Smooth muscle cell (in vitro differentiated cells): ENCODE measurements at regions not wholly inside any gene's neighbourhood (a gene's known extent, or its start where the extent isn't known, plus 50 kb on each side); places are given as distances from the start of the nearest gene placed in this dataset.

Source experiments
- DNase-seq: peaks from one replicate; lab custom pipeline; 2025; ENCODE audit not compliant: unreplicated experiment; lab: John Stamatoyannopoulos, UW
- H2AFZ ChIP-seq: fragments of 200-600 bp; sonication (generic); 2 replicates; pipeline ENCODE4 v1.6.0; 2016; ENCODE audit warnings: antibody characterized with exemption, low read depth, mild to moderate bottlenecking
- H3F3A ChIP-seq: fragments of 200-600 bp; sonication (generic); 2 replicates; pipeline ENCODE4 v1.6.0; 2017; ENCODE audit warnings: antibody characterized with exemption, low read depth
- H3K27ac ChIP-seq: fragments of 200-600 bp; sonication (generic); 2 replicates; pipeline ENCODE4 v1.5.1; 2016; ENCODE audit warnings: low read depth, mild to moderate bottlenecking
- H3K27me3 ChIP-seq: fragments of 200-600 bp; sonication (generic); 2 replicates; pipeline ENCODE4 v1.6.1; 2016; ENCODE audit warnings: low read depth, mild to moderate bottlenecking
- H3K36me3 ChIP-seq: fragments of 200-600 bp; sonication (generic); 2 replicates; pipeline ENCODE4 v1.5.1; 2016; ENCODE audit warnings: low read depth
- H3K4me1 ChIP-seq: fragments of 200-600 bp; sonication (generic); 2 replicates; pipeline ENCODE4 v1.5.1; 2016; ENCODE audit warnings: low read depth
- H3K4me2 ChIP-seq: fragments of 200-600 bp; sonication (generic); 2 replicates; pipeline ENCODE4 v1.6.0; 2016; ENCODE audit warnings: mild to moderate bottlenecking
- H3K4me3 ChIP-seq: fragments of 200-600 bp; sonication (generic); 2 replicates; pipeline ENCODE4 v1.5.1; 2016; ENCODE audit warnings: mild to moderate bottlenecking
- H3K79me2 ChIP-seq: fragments of 200-600 bp; sonication (generic); 2 replicates; pipeline ENCODE4 v1.6.0; 2016; ENCODE audit warnings: low read depth, mild to moderate bottlenecking
- H3K9ac ChIP-seq: fragments of 200-600 bp; sonication (generic); 2 replicates; pipeline ENCODE4 v1.6.0; 2016; ENCODE audit warnings: low read depth
- H3K9me3 ChIP-seq: fragments of 200-600 bp; sonication (generic); replicated peaks from 2 replicates; pipeline ENCODE4 v1.5.1; 2016; ENCODE audit warnings: low read depth
- H4K20me1 ChIP-seq: fragments of 200-600 bp; sonication (generic); 2 replicates; pipeline ENCODE4 v1.6.0; 2016; ENCODE audit warnings: low read depth
- CTCF ChIP-seq: fragments of 200-600 bp; sonication (generic); IDR thresholded peaks from 2 replicates; pipeline ENCODE4 v1.5.1; 2017; ENCODE audit warnings: borderline replicate concordance, mild to moderate bottlenecking, antibody characterized with exemption; ENCODE audit not compliant: insufficient read depth, poor library complexity, severe bottlenecking
- WGBS: methylation state at CpG from one replicate; pipeline ENCODE4 v1.1.7; 2016; ENCODE audit warnings: low lambda C conversion rate; 5-methylcytosine and 5-hydroxymethylcytosine counted together

- H3K9me3 ChIP-seq = no peaks in the 10 kb centered on the region
- no peaks in the 10 kb centered on the region for H3K4me1 ChIP-seq
- H3K27me3 ChIP-seq = no peaks in the 10 kb centered on the region
- DNase-seq = no peak
- H2AFZ ChIP-seq = no peak overlapping the region
- H3K9ac ChIP-seq = no peak overlapping the region
- no peaks in the 10 kb centered on the region for H3F3A ChIP-seq
- H3K4me2 ChIP-seq = no peak overlapping the region
- no peak overlapping the region for H3K4me3 ChIP-seq
- no peak for TF ChIP-seq CTCF
- H3K79me2 ChIP-seq = no peaks in the 10 kb centered on the region
- no peaks in the 10 kb centered on the region for H3K36me3 ChIP-seq
- H4K20me1 ChIP-seq = no peaks in the 10 kb centered on the region
- no peak overlapping the region for H3K27ac ChIP-seq
- WGBS = 80% methylated on average over 12 of the region's 12 CpGs
Observed at GRCh38 chr5:6059137-6059800, 319.1 kb downstream of the MED10 start.

- Histone ChIP-seq H3K27ac (no peak overlapping the region), H3K27me3 (no peaks in the 10 kb centered on the region), H3K4me3 (no peak overlapping the region), H3K9ac (no peak overlapping the region), H3F3A (no peaks in the 10 kb centered on the region), H4K20me1 (no peaks in the 10 kb centered on the region), H3K4me2 (no peak overlapping the region), H3K79me2 (no peaks in the 10 kb centered on the region), H3K9me3 (no peaks in the 10 kb centered on the region), H3K4me1 (no peaks in the 10 kb centered on the region), H3K36me3 (no peaks in the 10 kb centered on the region), H2AFZ (no peak overlapping the region)
- no peak for DNase-seq
- WGBS = 93% methylated on average over 14 of the region's 14 CpGs
- TF ChIP-seq CTCF = no peak
Observed at GRCh38 chr5:6058055-6058715, 320.2 kb downstream of the MED10 start.

GRCh38 chr5:6056280-6056679 lies 322.1 kb downstream of the MED10 start:
- Histone ChIP-seq H3K79me2 (no peaks in the 10 kb centered on the region), H3K27ac (no peak overlapping the region), H3K9me3 (no peaks in the 10 kb centered on the region), H3K27me3 (no peaks in the 10 kb centered on the region), H3K4me2 (no peak overlapping the region), H3F3A (no peaks in the 10 kb centered on the region), H3K36me3 (no peaks in the 10 kb centered on the region), H4K20me1 (no peaks in the 10 kb centered on the region), H2AFZ (no peak overlapping the region), H3K4me1 (no peaks in the 10 kb centered on the region), H3K4me3 (no peak overlapping the region), H3K9ac (no peak overlapping the region)
- 70% methylated on average over 4 of the region's 4 CpGs for WGBS
- TF ChIP-seq CTCF = no peak
- DNase-seq = no peak

GRCh38 chr5:6049662-6050061 lies 328.7 kb downstream of the MED10 start:
- Histone ChIP-seq H3K9ac (no peak overlapping the region), H2AFZ (no peak overlapping the region), H3K27ac (no peak overlapping the region), H3K4me1 (no peaks in the 10 kb centered on the region), H3F3A (no peaks in the 10 kb centered on the region), H3K27me3 (no peaks in the 10 kb centered on the region), H3K4me2 (no peak overlapping the region), H3K9me3 (no peaks in the 10 kb centered on the region), H3K4me3 (no peak overlapping the region), H4K20me1 (no peaks in the 10 kb centered on the region), H3K36me3 (no peaks in the 10 kb centered on the region), H3K79me2 (no peaks in the 10 kb centered on the region)
- TF ChIP-seq CTCF = no peak
- no peak for DNase-seq
- 89% methylated on average over 4 of the region's 4 CpGs for WGBS
